CD4-positive, alpha-beta T cell treated with Interleukin-21 for 1 hour (primary cell): ENCODE measurements at regions not wholly inside any gene's neighbourhood (a gene's known extent, or its start where the extent isn't known, plus 50 kb on each side); places are given as distances from the start of the nearest gene placed in this dataset.

Experiments
- DNase-seq: peaks from one replicate; pipeline ENCODE4 v3.0.0-alpha.2; 2020

DNA sequence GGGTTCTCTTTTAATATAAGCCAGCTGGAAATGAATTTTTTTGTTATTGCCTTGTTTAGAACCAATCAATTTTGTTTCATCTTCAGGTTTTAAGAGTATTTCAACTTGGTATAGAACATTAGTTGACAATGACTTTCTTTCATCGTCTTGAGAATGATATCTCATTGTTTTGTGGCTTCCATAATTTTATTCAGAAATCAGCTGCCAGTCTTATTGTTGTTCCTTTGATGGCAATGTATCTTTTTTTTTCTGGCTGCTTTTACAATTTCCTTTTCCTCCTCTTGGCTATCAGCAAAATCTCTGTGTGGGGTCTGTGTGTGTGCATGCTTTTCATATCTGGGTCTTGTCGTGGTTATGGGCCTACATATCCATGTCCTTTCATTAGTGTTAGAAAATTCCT is 1536.4 kb upstream of the TENM3 start:
- no peak for DNase-seq

DNA sequence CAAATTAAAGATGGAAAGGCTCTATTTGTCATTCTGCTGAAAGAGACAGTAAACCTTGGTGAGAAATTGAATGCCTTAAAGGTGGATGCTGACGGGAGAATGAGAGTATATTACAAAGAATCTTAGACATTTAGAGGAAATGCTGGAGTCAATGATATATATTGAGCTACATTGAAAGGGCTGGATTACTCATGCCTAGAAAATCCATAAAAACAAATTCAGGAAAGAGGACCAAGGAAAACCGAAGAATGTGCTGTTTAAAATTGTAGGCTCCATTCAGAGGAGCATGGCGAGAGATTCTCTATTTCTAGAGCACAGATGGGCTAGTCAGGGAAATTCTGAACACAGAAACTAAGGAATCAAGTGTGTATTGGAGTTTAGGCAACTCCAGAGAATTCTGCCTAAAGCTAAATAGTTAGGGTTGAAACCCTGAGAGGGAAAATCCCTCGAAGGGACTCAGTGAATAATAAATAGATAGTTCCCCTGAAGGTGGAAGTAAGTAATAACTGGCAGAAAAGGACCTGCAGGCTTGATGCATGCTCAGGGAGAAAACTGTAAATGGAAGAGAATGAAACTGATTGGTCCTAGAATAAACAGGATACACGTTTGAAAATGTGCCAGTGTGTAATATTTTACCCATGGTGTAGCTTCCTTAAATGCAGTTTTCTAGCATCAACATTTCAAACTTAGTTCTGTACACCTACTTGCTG is 1532.4 kb upstream of the TENM3 start:
- DNase-seq: no peak

DNA sequence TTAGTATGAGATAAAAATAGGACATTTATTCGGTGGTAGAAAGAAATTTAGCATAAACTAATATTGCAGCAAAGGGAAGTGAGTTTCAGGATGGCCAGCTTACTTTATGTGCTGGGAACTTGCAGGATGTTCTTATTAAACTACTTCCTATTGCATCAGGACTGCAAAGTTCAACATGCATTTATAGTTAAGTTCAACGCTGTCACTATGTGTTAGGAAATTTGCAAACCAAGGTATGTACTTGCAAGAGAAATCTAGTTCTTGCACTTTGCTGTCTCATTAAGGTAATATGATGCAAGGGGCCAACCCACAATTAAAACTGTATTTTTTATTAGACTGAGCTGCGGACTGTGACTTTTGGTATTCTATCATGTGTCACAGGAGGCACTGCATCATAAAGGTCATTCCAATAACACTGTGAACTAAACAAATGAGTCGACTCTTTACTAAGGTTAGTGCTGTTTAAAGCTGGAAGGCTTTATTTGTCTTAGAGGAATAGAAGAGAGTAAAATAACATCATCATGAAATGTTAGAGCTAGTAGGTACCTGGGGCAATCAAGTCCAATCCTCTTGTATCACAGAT is 1525.7 kb upstream of the TENM3 start:
- DNase-seq: no peak

DNA sequence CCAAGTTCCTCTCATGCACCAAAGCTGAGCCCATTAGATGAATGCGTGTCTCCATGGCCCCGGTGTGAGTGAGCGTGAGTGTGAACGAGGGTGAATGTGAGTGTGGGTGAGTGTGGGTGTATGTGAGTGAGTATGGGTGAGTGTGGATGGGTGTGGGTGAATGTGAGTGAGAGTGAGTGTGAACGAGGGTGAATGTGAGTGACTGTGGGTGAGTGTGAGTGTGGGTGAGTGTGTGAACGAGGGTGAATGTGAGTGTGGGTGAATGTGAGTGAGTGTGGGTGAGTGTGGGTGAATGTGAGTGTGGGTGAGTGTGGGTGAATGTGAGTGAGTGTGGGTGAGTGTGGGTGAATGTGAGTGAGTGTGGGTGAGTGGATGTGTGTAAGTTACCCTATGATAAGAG is 1521.8 kb upstream of the TENM3 start:
- no peak for DNase-seq

GRCh38 chr4:180726611-180727010 is 1516.6 kb upstream of the TENM3 start:
- no peak for DNase-seq

DNA sequence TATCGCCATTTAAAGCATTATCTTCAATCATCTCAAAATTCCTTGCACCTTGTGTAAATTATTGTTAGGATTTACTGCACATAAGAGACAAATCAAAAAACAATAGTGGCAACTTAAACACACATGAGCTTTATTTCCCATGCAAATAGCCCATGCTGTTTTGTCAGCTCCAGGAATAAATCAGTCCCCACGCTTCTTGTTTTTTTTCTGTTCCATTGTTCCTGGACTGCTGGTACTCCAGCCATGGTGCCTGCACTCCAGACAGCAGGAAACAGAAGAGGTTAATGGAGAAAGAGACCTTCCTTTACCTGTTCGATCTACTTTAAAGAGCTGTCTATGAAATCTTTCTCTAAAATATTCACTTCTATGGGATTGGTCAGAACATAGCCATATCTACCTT is 1515.7 kb upstream of the TENM3 start:
- DNase-seq: no peak

GRCh38 chr4:180734753-180735432 is 1508.3 kb upstream of the TENM3 start:
- DNase-seq: no peak

- DNase-seq: no peak
These were observed 1501.5 kb upstream of the TENM3 start for GRCh38 chr4:180741703-180742102.

DNA sequence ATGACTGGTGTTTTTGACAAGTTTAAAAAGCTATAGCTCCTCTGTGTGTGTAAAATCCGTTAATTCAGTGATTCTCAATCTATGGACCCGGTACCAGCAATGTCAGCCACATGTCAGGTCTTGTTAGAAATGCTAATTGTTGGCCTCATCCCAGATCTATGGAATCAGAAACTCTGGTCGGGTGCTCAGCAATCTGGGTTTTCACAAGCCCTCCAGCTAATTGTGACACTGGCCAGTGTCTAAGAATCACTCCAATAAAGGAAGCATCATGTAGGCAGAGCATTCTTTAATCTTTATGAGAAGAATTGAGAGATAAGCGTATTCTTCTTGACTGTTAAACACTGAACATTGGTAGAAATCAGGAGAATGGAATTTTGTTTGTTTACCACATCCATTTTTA is 1498.2 kb upstream of the TENM3 start:
- no peak for DNase-seq

DNA sequence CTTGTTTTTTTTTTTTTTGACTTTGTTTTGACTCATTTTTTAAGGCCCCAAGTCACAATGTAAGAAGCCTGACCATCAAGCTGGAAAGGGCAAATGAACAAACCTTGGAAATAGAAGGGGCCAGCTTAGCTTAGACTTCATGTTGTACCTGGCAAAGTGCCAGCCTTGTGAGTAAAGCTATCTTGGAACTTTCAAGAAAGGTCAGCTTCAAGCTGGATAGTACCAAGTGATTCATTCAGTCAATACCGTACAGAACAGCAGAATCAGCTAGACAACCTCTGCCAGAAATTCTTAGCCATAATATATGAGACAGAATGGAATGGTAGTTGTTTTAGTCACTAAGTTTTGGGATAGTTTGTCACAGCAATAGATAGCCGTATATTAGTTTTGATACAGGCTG is 1492.2 kb upstream of the TENM3 start:
- no peak for DNase-seq

DNA sequence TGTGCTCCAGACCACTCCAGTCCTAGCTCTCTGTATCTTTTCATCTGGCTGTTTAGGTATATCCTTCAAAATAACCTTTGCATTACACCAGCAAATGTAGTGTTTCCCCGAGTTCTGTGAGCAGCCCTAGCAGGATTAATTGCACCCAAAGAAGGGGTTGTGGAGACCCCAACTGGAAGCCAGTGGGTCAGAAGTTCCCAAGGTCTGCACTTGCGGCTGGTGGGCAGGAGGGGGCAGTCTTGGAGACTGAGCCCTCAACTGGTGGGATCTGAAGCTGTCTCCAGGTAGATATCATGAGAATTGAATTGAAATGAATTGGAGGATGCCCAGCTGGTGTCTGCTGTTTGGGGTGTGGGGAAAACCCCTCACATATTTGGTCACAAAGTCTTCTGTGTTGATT is 1485.3 kb upstream of the TENM3 start:
- DNase-seq: no peak

GRCh38 chr4:180766045-180766444 is 1477.2 kb upstream of the TENM3 start:
- DNase-seq: no peak

- no peak for DNase-seq
These were observed 1476.1 kb upstream of the TENM3 start for GRCh38 chr4:180766944-180767729.

- DNase-seq: no peak
These were observed 1474.6 kb upstream of the TENM3 start for GRCh38 chr4:180768610-180769009.

DNA sequence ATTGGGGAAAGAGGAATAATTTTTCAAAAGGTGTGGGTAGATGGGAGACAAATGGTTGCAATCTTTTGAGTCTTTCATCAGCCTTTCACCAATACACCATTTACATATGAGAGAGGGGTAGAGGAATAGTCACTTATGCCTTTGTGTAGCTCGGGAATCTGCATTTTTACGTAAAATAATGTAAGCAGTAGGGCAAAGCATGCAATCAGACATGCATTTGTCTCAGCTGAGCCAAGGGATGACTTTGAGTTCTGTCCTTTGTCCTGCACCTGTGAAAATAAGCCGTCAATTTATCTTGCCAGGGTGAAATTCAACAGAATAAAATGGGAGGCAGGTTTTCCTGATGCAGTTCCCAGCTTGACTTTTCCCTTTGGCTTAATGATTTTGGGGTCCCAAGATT is 1473.4 kb upstream of the TENM3 start:
- DNase-seq: no peak

- DNase-seq: no peak
These were observed 1472.9 kb upstream of the TENM3 start for GRCh38 chr4:180770265-180770664.

DNA sequence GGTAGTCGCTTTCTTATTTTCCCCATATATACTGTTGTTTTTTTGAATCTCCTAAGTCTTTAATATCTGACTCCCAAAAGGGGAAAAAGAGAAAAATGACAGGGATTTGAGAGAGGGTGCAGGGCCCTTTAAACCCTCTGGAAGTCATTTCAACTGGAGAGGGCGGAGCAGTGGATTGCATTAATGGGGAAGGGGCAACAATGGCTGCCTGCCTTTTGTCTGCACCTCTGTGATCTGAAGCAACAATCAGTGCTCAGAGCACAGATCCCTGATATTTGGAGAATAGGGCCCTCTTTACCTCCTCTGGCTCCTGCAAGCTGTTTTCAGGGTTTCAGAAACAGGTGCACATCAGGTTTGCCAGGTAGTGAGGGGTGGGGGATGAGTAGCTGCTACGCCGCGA is 1458.3 kb upstream of the TENM3 start:
- DNase-seq: no peak

DNA sequence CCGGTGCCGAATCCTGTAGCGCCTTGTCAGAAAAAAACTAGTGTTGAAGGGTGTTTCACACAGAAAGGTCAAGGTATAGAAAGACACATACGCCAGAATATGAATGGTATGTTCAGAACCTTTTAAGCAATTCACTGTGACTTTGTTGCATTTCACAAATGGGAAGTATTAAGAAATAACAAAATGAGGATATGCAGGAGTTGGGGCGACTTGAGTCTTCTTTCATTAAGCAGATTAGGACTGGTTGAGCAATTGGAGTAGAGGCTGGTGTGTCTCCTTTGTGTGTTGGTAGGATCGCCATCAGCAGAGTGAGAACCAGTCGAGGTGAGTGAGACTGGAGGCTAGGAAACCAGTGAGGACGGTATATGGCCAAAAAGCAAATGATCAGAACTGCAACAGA is 1454.5 kb upstream of the TENM3 start:
- no peak for DNase-seq

GRCh38 chr4:180789929-180790328 is 1453.3 kb upstream of the TENM3 start:
- DNase-seq: no peak

- no peak for DNase-seq
These were observed 1452.7 kb upstream of the TENM3 start for GRCh38 chr4:180790471-180790870.

GRCh38 chr4:180792541-180792940 is 1450.7 kb upstream of the TENM3 start:
- no peak for DNase-seq

DNA sequence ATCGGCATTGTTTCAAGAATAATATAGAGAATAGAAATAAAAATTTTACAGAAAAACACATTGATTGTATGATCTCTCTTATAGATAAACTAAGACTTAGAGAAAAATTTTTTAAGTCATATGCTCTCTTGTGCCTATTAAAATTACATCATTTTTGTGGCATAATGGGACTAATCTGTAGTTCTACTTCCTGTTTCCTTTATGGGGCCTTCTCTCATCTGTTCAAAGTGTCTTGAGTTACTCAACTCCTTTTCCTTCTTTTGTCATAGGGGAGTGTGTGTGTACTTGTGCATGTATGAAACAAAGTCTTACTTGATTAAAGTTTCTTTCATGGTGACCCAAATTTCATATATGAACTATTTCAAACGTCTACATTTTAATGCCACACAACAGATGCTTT is 1448.9 kb upstream of the TENM3 start:
- no peak for DNase-seq

- no peak for DNase-seq
These were observed 1445.1 kb upstream of the TENM3 start for GRCh38 chr4:180798036-180798577.
